ENCODE measurements at regions not wholly inside any gene's neighbourhood (a gene's known extent, or its start where the extent isn't known, plus 50 kb on each side); places are given as distances from the start of the nearest gene placed in this dataset.

DNA sequence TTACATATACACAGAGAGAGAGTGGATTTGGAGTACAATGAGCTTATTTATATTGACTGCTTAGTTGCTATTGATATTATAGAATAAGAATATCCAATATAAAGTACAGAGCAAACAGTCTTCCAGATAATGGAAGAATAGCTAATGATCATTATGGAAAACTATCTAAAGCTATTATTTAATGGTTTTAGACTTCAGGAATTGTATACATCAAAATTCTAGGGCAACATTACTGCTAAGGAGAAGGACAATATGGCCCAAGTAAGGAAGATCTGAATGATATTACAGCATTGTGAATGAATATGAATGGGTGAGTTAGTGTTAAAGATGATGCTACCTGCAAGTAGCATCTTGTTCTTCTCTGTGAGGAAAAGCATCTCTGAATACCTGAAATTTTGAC, 604.2 kb upstream of the PCDH20 start:
- TF ChIP-seq SRF (IDR thresholded peaks at IDR 0.05; ENCODE audit: low read depth in 2 of 2, low read length in 2 of 2) (no peak), FOS (IDR thresholded peaks at IDR 0.05; ENCODE audit: borderline replicate concordance, extremely low read depth, insufficient read length) (no peak), CBX5 (IDR thresholded peaks at IDR 0.05; ENCODE audit: low read depth) (no peak), BRCA1 (IDR thresholded peaks at IDR 0.05; ENCODE audit: low read depth, low read length) (no peak), SMC3 (IDR thresholded peaks at IDR 0.05; ENCODE audit: borderline replicate concordance, low read length) (no peak), POLR2A (IDR thresholded peaks at IDR 0.05; ENCODE audit: low read depth, low read length) (no peak), EZH2 (IDR thresholded peaks at IDR 0.05; ENCODE audit: borderline replicate concordance, control insufficient read depth, low read depth, low read length) (no peak), CREB1 (IDR thresholded peaks at IDR 0.05; ENCODE audit: low read depth) (no peak), EP300 (IDR thresholded peaks at IDR 0.05; ENCODE audit: borderline replicate concordance in 1 of 2, control insufficient read depth in 1 of 2, low read depth in 2 of 2, low read length in 2 of 2) (no peak), HDAC2 (IDR thresholded peaks at IDR 0.05) (no peak)
- TF ChIP-seq, protein P1, sequence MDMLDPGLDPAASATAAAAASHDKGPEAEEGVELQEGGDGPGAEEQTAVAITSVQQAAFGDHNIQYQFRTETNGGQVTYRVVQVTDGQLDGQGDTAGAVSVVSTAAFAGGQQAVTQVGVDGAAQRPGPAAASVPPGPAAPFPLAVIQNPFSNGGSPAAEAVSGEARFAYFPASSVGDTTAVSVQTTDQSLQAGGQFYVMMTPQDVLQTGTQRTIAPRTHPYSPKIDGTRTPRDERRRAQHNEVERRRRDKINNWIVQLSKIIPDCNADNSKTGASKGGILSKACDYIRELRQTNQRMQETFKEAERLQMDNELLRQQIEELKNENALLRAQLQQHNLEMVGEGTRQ (IDR thresholded peaks at IDR 0.05; ENCODE audit: borderline replicate concordance, low read depth, low read length) = no peak
- TF ChIP-seq, protein P2, sequence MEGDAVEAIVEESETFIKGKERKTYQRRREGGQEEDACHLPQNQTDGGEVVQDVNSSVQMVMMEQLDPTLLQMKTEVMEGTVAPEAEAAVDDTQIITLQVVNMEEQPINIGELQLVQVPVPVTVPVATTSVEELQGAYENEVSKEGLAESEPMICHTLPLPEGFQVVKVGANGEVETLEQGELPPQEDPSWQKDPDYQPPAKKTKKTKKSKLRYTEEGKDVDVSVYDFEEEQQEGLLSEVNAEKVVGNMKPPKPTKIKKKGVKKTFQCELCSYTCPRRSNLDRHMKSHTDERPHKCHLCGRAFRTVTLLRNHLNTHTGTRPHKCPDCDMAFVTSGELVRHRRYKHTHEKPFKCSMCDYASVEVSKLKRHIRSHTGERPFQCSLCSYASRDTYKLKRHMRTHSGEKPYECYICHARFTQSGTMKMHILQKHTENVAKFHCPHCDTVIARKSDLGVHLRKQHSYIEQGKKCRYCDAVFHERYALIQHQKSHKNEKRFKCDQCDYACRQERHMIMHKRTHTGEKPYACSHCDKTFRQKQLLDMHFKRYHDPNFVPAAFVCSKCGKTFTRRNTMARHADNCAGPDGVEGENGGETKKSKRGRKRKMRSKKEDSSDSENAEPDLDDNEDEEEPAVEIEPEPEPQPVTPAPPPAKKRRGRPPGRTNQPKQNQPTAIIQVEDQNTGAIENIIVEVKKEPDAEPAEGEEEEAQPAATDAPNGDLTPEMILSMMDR (IDR thresholded peaks at IDR 0.05 in 2 of 3, conservative IDR thresholded peaks at IDR 0.05 in 1 of 3; ENCODE audit: control insufficient read depth in 2 of 3, extremely low read depth in 1 of 3, insufficient read depth in 1 of 3, low read depth in 3 of 3, low read length in 3 of 3) = no peak
